B cell (primary cell): ENCODE measurements at regions not wholly inside any gene's neighbourhood (a gene's known extent, or its start where the extent isn't known, plus 50 kb on each side); places are given as distances from the start of the nearest gene placed in this dataset.

ENCODE experiments used
- ATAC-seq: fragments of 200-7000 bp; cut with Tn5 transposase; one replicate; pipeline ENCODE4 v1.10.0; 2021; ENCODE audit warnings: low read depth, mild to moderate bottlenecking, moderate number of reproducible peaks, moderate library complexity
- CTCF ChIA-PET: fragments of 350-600 bp; sonication (Branson Sonifier 250); formaldehyde crosslinking; loops from one replicate; lab custom pipeline; 2021; ENCODE audit warnings: antibody characterized with exemption, inconsistent platforms; lab: Charles Lee
- POLR2A ChIA-PET: fragments of 350-600 bp; sonication (Branson Sonifier 250); formaldehyde crosslinking; loops from one replicate; lab custom pipeline; 2021; ENCODE audit warnings: antibody characterized with exemption; lab: Charles Lee
- DNase-seq: peaks from one replicate; pipeline ENCODE4 v3.0.0; 2013
- H2AFZ ChIP-seq: 2 replicates; pipeline ENCODE4 v1.6.1; 2012; ENCODE audit warnings: mild to moderate bottlenecking, low read depth, low read length; ENCODE audit not compliant: insufficient read depth, poor library complexity, severe bottlenecking
- H3K27ac ChIP-seq, 2 donors: 1 replicate in 1 of 2; 2 replicates in 1 of 2; pipeline ENCODE4 v1.5.1; 2012 to 2013; ENCODE audit warnings: low read length in 2 of 2, mild to moderate bottlenecking in 2 of 2, moderate library complexity in 1 of 2
- H3K27me3 ChIP-seq, 4 experiments: fragments of 200-600 bp in 1 of 4; sonication (generic) in 1 of 4; replicated peaks in 1 of 4; 1 replicate in 2 of 4; 2 replicates in 2 of 4; pipeline versions ENCODE4 v1.6.1 to v1.7.0; 2013 to 2016; ENCODE audit warnings: low read length in 3 of 4, mild to moderate bottlenecking in 2 of 4, mixed read lengths in 1 of 4, moderate library complexity in 1 of 4; ENCODE audit not compliant: insufficient read depth in 4 of 4, control insufficient read depth in 3 of 4; ENCODE audit errors: control extremely low read depth in 1 of 4
- H3K36me3 ChIP-seq, 2 experiments: replicated peaks in 1 of 2; 1 replicate in 1 of 2; 2 replicates in 1 of 2; pipeline versions ENCODE4 v1.6.1 to v1.7.1; 2013; ENCODE audit warnings: low read length in 1 of 2; ENCODE audit not compliant: insufficient read depth in 2 of 2, control insufficient read depth in 1 of 2; ENCODE audit errors: control extremely low read depth in 1 of 2, extremely low read depth in 1 of 2
- H3K4me1 ChIP-seq, 2 donors: fragments of 200-600 bp in 1 of 2; sonication (generic) in 1 of 2; 1 replicate in 1 of 2; 2 replicates in 1 of 2; pipeline versions ENCODE4 v1.5.1 to v1.6.1; 2013 to 2017; ENCODE audit warnings: low read length in 2 of 2; ENCODE audit not compliant: control insufficient read depth in 2 of 2, insufficient read depth in 2 of 2
- H3K4me2 ChIP-seq: replicated peaks from 2 replicates; pipeline ENCODE3; 2012; ENCODE audit warnings: mild to moderate bottlenecking, low read depth, low read length; ENCODE audit not compliant: poor library complexity, severe bottlenecking
- H3K4me3 ChIP-seq, 5 experiments: fragments of 200-600 bp in 1 of 5; sonication (generic) in 1 of 5; 1 replicate in 3 of 5; 2 replicates in 2 of 5; pipeline versions ENCODE4 v1.5.1 to v1.7.0; 2011 to 2016; ENCODE audit warnings: low read length in 4 of 5, mild to moderate bottlenecking in 4 of 5, low read depth in 2 of 5, control low read depth in 1 of 5, moderate library complexity in 1 of 5; ENCODE audit not compliant: insufficient read depth in 1 of 5; ENCODE audit errors: control extremely low read depth in 1 of 5, extremely low read depth in 1 of 5
- H3K79me2 ChIP-seq: fragments of 200-600 bp; sonication (generic); one replicate; pipeline ENCODE4 v1.6.0; 2016; ENCODE audit warnings: low read length; ENCODE audit not compliant: control insufficient read depth, insufficient read depth
- H3K9ac ChIP-seq: fragments of 200-600 bp; sonication (generic); 2 replicates; pipeline ENCODE4 v1.6.1; 2017; ENCODE audit warnings: mild to moderate bottlenecking, low read length, moderate library complexity
- H3K9me3 ChIP-seq, 3 donors: one replicate each; pipeline versions ENCODE4 v1.6.1 to v1.7.1; 2013; ENCODE audit warnings: low read length in 2 of 3; ENCODE audit not compliant: control insufficient read depth in 2 of 3, insufficient read depth in 1 of 3; ENCODE audit errors: control extremely low read depth in 1 of 3
- H4K20me1 ChIP-seq: 2 replicates; pipeline ENCODE4 v1.6.0; 2012; ENCODE audit warnings: mild to moderate bottlenecking, low read length; ENCODE audit not compliant: insufficient read depth, control insufficient read depth, poor library complexity, severe bottlenecking
- H3K27ac Mint-ChIP-seq: one replicate; pipeline ENCODE4 v1.8.0; 2021; ENCODE audit warnings: mixed read lengths
- H3K27me3 Mint-ChIP-seq: one replicate; pipeline ENCODE4 v1.8.0; 2021; ENCODE audit warnings: mixed read lengths
- H3K4me1 Mint-ChIP-seq: one replicate; pipeline ENCODE4 v1.8.0; 2021; ENCODE audit warnings: mixed read lengths
- H3K4me3 Mint-ChIP-seq: one replicate; pipeline ENCODE4 v1.8.0; 2021; ENCODE audit warnings: mixed read lengths
- H3K9me3 Mint-ChIP-seq: one replicate; pipeline ENCODE4 v1.8.0; 2022; ENCODE audit warnings: mixed read lengths; ENCODE audit not compliant: insufficient read depth
- CTCF ChIP-seq: fragments of 200-600 bp; IDR thresholded peaks from one replicate; pipeline ENCODE4 v1.8.0; 2022; ENCODE audit warnings: antibody characterized with exemption, mild to moderate bottlenecking
- EZH2 ChIP-seq: IDR thresholded peaks from 2 replicates; pipeline ENCODE4 v1.6.1; 2012; ENCODE audit warnings: borderline replicate concordance, low read depth, mild to moderate bottlenecking, moderate library complexity, low read length; ENCODE audit not compliant: insufficient read depth, poor library complexity, severe bottlenecking
- WGBS: methylation state at CpG from one replicate; pipeline ENCODE4 v1.1.5; 2013; ENCODE audit warnings: missing lambda C conversion rate; ENCODE audit not compliant: insufficient coverage; 5-methylcytosine and 5-hydroxymethylcytosine counted together
- intact Hi-C: fragments of 100-400 bp; cut with micrococcal nuclease; formaldehyde crosslinking; loops from one replicate; pipeline ENCODE4 v1.10.0; 2022

- Histone ChIP-seq H3K4me3 (no peak overlapping the region), H3K79me2 (no peaks in the 10 kb centered on the region), H2AFZ (no peak overlapping the region), H3K4me2 (no peak overlapping the region), H3K36me3 (no peaks in the 10 kb centered on the region), H4K20me1 (no peaks in the 10 kb centered on the region), H3K4me1 (no peaks in the 10 kb centered on the region), H3K9ac (no peak overlapping the region), H3K27ac (no peak overlapping the region), H3K27me3 (no peaks in the 10 kb centered on the region), H3K9me3 (peaks cover 0 to 14% (median 0%) of the 10 kb centered on the region in 3 donors)
- ChIA-PET CTCF (no interaction called here), POLR2A (interaction anchor here (0.5 kb wide), 1 partner anchor 350 kb away, joined by 3 read pairs; no protein-coding TSS in a partner anchor)
- Mint-ChIP-seq H3K9me3 (no peaks in the 10 kb centered on the region), H3K4me3 (no peak overlapping the region), H3K27me3 (peaks cover 17% of the 10 kb centered on the region), H3K4me1 (no peaks in the 10 kb centered on the region), H3K27ac (no peak overlapping the region)
- intact Hi-C loops = no loop called here
- ATAC-seq (no peak), DNase-seq (no peak)
- no CpG with 5 or more reads among the region's 1 CpG for WGBS
- TF ChIP-seq CTCF = no peak
- no peak for TF ChIP-seq EZH2
These were observed 173.0 kb upstream of the MAP1B start for GRCh38 chr5:71934322-71934721.

GRCh38 chr5:71937921-71938698 lies 169.2 kb upstream of the MAP1B start:
- TF ChIP-seq CTCF = no peak
- no peak for TF ChIP-seq EZH2
- DNase-seq (no peak), ATAC-seq (no peak)
- Histone ChIP-seq H3K36me3 (no peaks in the 10 kb centered on the region), H4K20me1 (no peaks in the 10 kb centered on the region), H3K27ac (no peak overlapping the region), H3K4me3 (no peak overlapping the region), H2AFZ (no peak overlapping the region), H3K4me2 (no peak overlapping the region), H3K4me1 (no peaks in the 10 kb centered on the region), H3K9ac (no peak overlapping the region), H3K79me2 (no peaks in the 10 kb centered on the region), H3K9me3 (peaks cover 0 to 11% (median 0%) of the 10 kb centered on the region in 3 donors), H3K27me3 (peaks cover 0 to 3% (median 0%) of the 10 kb centered on the region in 4 experiments)
- Mint-ChIP-seq H3K27ac (no peak overlapping the region), H3K4me1 (no peaks in the 10 kb centered on the region), H3K4me3 (no peak overlapping the region), H3K27me3 (peaks cover 8% of the 10 kb centered on the region), H3K9me3 (no peaks in the 10 kb centered on the region)
- WGBS = 94% methylated on average over 8 of the region's 11 CpGs
- POLR2A ChIA-PET = no interaction called here
- CTCF ChIA-PET = interaction anchor here (0.6 kb wide), 1 partner anchor 16 kb away, joined by 3 read pairs; no protein-coding TSS in a partner anchor
- intact Hi-C loops = no loop called here
